HepG2 (cell line): ENCODE measurements at regions not wholly inside any gene's neighbourhood (a gene's known extent, or its start where the extent isn't known, plus 50 kb on each side); places are given as distances from the start of the nearest gene placed in this dataset.

ENCODE experiments used
- CCAR2 ChIP-seq: fragments of 200-400 bp; formaldehyde crosslinking; optimal IDR thresholded peaks from 2 replicates; pipeline ENCODE3; 2018; ENCODE audit warnings: low read depth, mild to moderate bottlenecking, low read length, moderate library complexity
- GABPA ChIP-seq, 2 experiments: IDR thresholded peaks; 2 replicates each; pipeline ENCODE4 v1.6.1; 2011 to 2016; ENCODE audit warnings: low read depth in 2 of 2, low read length in 1 of 2, missing biosample characterization in 1 of 2, missing genetic modification characterization in 1 of 2
- JDP2 ChIP-seq: sonication (generic); formaldehyde crosslinking; IDR thresholded peaks from 2 replicates; pipeline ENCODE4 v1.8.1; 2022; ENCODE audit warnings: missing genetic modification reagents, borderline replicate concordance
- JUN ChIP-seq: sonication (generic); formaldehyde crosslinking; IDR thresholded peaks from 2 replicates; pipeline ENCODE4 v1.4.0; 2020; ENCODE audit warnings: mild to moderate bottlenecking, missing genetic modification reagents
- MYC ChIP-seq: sonication (generic); formaldehyde crosslinking; IDR thresholded peaks from 2 replicates; pipeline ENCODE4 v1.9.0; 2021; ENCODE audit warnings: missing genetic modification reagents, borderline replicate concordance
- NFE2L1 ChIP-seq: sonication (generic); formaldehyde crosslinking; IDR thresholded peaks from 2 replicates; pipeline ENCODE4 v1.4.0; 2020; ENCODE audit warnings: missing genetic modification reagents, mild to moderate bottlenecking, borderline replicate concordance
- POLR2A ChIP-seq, 2 experiments: IDR thresholded peaks; 2 replicates each; pipeline ENCODE4 v1.6.1; 2011; ENCODE audit warnings: low read depth in 2 of 2, low read length in 2 of 2, mild to moderate bottlenecking in 1 of 2, moderate library complexity in 1 of 2; ENCODE audit not compliant: insufficient read depth in 1 of 2
- SAP130 ChIP-seq: IDR thresholded peaks from 2 replicates; pipeline ENCODE4 v1.6.1; 2016; ENCODE audit warnings: low read depth
- SRF ChIP-seq: IDR thresholded peaks from 2 replicates; pipeline ENCODE4 v1.6.1; 2011; ENCODE audit warnings: mild to moderate bottlenecking, low read depth, low read length, moderate library complexity
- ZNF562 ChIP-seq: sonication (generic); formaldehyde crosslinking; IDR thresholded peaks from 2 replicates; pipeline ENCODE4 v1.8.0; 2022; ENCODE audit warnings: missing genetic modification reagents, borderline replicate concordance
- ZNF761 ChIP-seq: sonication (generic); formaldehyde crosslinking; conservative IDR thresholded peaks from 2 replicates; pipeline ENCODE4 v1.4.0; 2020; ENCODE audit warnings: mild to moderate bottlenecking, missing genetic modification reagents
- TF ChIP-seq, protein P1 (sequence below): IDR thresholded peaks from 2 replicates; pipeline ENCODE4 v1.6.1; 2012; ENCODE audit warnings: low read length, improper control_type of control experiment
- TF ChIP-seq, protein P2 (sequence below): sonication (generic); formaldehyde crosslinking; IDR thresholded peaks from 2 replicates; pipeline ENCODE4 v1.5.0; 2020; ENCODE audit warnings: mild to moderate bottlenecking, missing genetic modification reagents, moderate library complexity

DNA sequence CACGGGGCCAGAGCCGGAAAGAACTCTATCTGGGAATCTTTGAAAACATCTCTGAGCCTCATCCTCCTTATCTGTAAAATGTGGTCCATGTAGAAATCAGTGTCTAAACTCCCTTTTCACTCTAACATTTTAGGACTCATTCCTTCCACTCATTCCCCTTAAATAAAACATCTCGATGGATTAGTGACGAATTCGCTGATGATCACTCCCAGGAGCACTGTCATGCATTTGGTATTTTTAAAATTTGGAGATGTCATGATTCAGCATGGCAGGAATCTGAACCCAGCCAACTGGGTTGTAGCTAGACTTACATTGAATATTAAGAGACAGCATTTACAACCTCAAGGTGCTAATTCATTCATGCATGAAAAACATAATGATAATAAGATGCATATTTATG is 88.1 kb downstream of the SPANXN3 start:
- TF ChIP-seq SAP130 (CRISPR knock-in tag) (no peak), ZNF562 (CRISPR knock-in tag) (no peak), SRF (no peak), POLR2A (IDR thresholded peaks at IDR 0.05; ENCODE audit: insufficient read depth in 1 of 2, low read depth in 2 of 2, low read length in 2 of 2) (no peak), NFE2L1 (CRISPR knock-in tag) (no peak), JUN (CRISPR knock-in tag) (no peak), MYC (no peak), CCAR2 (no peak), GABPA (IDR thresholded peaks at IDR 0.05; ENCODE audit: low read depth, low read length) (no peak), GABPA (CRISPR knock-in tag; IDR thresholded peaks at IDR 0.05; ENCODE audit: low read depth) (no peak), JDP2 (CRISPR knock-in tag) (no peak), ZNF761 (CRISPR knock-in tag) (no peak)
- TF ChIP-seq, protein P1, sequence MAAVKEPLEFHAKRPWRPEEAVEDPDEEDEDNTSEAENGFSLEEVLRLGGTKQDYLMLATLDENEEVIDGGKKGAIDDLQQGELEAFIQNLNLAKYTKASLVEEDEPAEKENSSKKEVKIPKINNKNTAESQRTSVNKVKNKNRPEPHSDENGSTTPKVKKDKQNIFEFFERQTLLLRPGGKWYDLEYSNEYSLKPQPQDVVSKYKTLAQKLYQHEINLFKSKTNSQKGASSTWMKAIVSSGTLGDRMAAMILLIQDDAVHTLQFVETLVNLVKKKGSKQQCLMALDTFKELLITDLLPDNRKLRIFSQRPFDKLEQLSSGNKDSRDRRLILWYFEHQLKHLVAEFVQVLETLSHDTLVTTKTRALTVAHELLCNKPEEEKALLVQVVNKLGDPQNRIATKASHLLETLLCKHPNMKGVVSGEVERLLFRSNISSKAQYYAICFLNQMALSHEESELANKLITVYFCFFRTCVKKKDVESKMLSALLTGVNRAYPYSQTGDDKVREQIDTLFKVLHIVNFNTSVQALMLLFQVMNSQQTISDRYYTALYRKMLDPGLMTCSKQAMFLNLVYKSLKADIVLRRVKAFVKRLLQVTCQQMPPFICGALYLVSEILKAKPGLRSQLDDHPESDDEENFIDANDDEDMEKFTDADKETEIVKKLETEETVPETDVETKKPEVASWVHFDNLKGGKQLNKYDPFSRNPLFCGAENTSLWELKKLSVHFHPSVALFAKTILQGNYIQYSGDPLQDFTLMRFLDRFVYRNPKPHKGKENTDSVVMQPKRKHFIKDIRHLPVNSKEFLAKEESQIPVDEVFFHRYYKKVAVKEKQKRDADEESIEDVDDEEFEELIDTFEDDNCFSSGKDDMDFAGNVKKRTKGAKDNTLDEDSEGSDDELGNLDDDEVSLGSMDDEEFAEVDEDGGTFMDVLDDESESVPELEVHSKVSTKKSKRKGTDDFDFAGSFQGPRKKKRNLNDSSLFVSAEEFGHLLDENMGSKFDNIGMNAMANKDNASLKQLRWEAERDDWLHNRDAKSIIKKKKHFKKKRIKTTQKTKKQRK = no peak
- TF ChIP-seq, protein P2, sequence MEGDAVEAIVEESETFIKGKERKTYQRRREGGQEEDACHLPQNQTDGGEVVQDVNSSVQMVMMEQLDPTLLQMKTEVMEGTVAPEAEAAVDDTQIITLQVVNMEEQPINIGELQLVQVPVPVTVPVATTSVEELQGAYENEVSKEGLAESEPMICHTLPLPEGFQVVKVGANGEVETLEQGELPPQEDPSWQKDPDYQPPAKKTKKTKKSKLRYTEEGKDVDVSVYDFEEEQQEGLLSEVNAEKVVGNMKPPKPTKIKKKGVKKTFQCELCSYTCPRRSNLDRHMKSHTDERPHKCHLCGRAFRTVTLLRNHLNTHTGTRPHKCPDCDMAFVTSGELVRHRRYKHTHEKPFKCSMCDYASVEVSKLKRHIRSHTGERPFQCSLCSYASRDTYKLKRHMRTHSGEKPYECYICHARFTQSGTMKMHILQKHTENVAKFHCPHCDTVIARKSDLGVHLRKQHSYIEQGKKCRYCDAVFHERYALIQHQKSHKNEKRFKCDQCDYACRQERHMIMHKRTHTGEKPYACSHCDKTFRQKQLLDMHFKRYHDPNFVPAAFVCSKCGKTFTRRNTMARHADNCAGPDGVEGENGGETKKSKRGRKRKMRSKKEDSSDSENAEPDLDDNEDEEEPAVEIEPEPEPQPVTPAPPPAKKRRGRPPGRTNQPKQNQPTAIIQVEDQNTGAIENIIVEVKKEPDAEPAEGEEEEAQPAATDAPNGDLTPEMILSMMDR (CRISPR knock-in tag) = no peak
